Hepatocyte (in vitro differentiated cells): ENCODE measurements at regions not wholly inside any gene's neighbourhood (a gene's known extent, or its start where the extent isn't known, plus 50 kb on each side); places are given as distances from the start of the nearest gene placed in this dataset.

Source experiments
- DNase-seq: peaks from one replicate; pipeline ENCODE4 v3.0.0-alpha.2; 2016; ENCODE audit warnings: low spot score
- H2AFZ ChIP-seq: fragments of 200-600 bp; sonication (generic); 2 replicates; pipeline ENCODE4 v1.6.0; 2016; ENCODE audit warnings: antibody characterized with exemption, mild to moderate bottlenecking
- H3K27ac ChIP-seq: fragments of 200-600 bp; sonication (generic); 2 replicates; pipeline ENCODE4 v1.5.1; 2016; ENCODE audit warnings: mild to moderate bottlenecking
- H3K27me3 ChIP-seq: fragments of 200-600 bp; sonication (generic); 2 replicates; pipeline ENCODE4 v1.6.1; 2016
- H3K36me3 ChIP-seq: fragments of 200-600 bp; sonication (generic); replicated peaks from 2 replicates; pipeline ENCODE4 v1.5.1; 2016; ENCODE audit warnings: low read depth; ENCODE audit not compliant: insufficient read depth
- H3K4me1 ChIP-seq: fragments of 200-600 bp; sonication (generic); 2 replicates; pipeline ENCODE4 v1.5.1; 2016; ENCODE audit warnings: mild to moderate bottlenecking, moderate library complexity; ENCODE audit not compliant: insufficient read depth
- H3K4me2 ChIP-seq: fragments of 200-600 bp; sonication (generic); 2 replicates; pipeline ENCODE4 v1.6.0; 2016
- H3K4me3 ChIP-seq: fragments of 200-600 bp; sonication (generic); 2 replicates; pipeline ENCODE4 v1.5.1; 2016; ENCODE audit warnings: mild to moderate bottlenecking
- H3K79me2 ChIP-seq: fragments of 200-600 bp; sonication (generic); 2 replicates; pipeline ENCODE4 v1.6.0; 2017; ENCODE audit warnings: mild to moderate bottlenecking
- H3K9me2 ChIP-seq: fragments of 200-600 bp; sonication (generic); replicated peaks from 2 replicates; pipeline ENCODE4 v1.6.0; 2017; ENCODE audit warnings: mild to moderate bottlenecking; ENCODE audit not compliant: insufficient read depth
- H3K9me3 ChIP-seq: fragments of 200-600 bp; sonication (generic); 2 replicates; pipeline ENCODE4 v1.5.1; 2016; ENCODE audit warnings: low read depth, mild to moderate bottlenecking
- H4K20me1 ChIP-seq: fragments of 200-600 bp; sonication (generic); 2 replicates; pipeline ENCODE4 v1.6.0; 2016; ENCODE audit warnings: mild to moderate bottlenecking; ENCODE audit not compliant: insufficient read depth, poor library complexity, severe bottlenecking
- CTCF ChIP-seq: fragments of 200-600 bp; sonication (generic); IDR thresholded peaks from 2 replicates; pipeline ENCODE4 v1.5.1; 2016; ENCODE audit warnings: antibody characterized with exemption, mild to moderate bottlenecking; ENCODE audit not compliant: poor library complexity
- EZH2 ChIP-seq: fragments of 200-600 bp; sonication (generic); IDR thresholded peaks from 2 replicates; pipeline ENCODE4 v1.6.1; 2016; ENCODE audit warnings: antibody characterized with exemption, mild to moderate bottlenecking, borderline replicate concordance
- EZH2phosphoT487 ChIP-seq: fragments of 200-600 bp; sonication (generic); IDR thresholded peaks from one replicate; pipeline ENCODE4 v1.6.1; 2018; ENCODE audit warnings: antibody characterized with exemption, mild to moderate bottlenecking, low read depth, moderate library complexity; ENCODE audit not compliant: unreplicated experiment, severe bottlenecking
- WGBS: methylation state at CpG from one replicate; pipeline ENCODE4 v1.1.6; 2016; ENCODE audit warnings: low lambda C conversion rate; ENCODE audit errors: missing lambda C conversion rate; 5-methylcytosine and 5-hydroxymethylcytosine counted together

- DNase-seq = no peak
- Histone ChIP-seq H3K9me2 (no peaks in the 10 kb centered on the region), H4K20me1 (no peaks in the 10 kb centered on the region), H3K4me3 (no peak overlapping the region), H3K36me3 (no peaks in the 10 kb centered on the region), H3K4me1 (no peaks in the 10 kb centered on the region), H3K79me2 (no peaks in the 10 kb centered on the region), H2AFZ (no peak overlapping the region), H3K9me3 (no peaks in the 10 kb centered on the region), H3K27ac (no peak overlapping the region), H3K4me2 (no peak overlapping the region), H3K27me3 (no peaks in the 10 kb centered on the region)
- WGBS = 81% methylated on average over 2 of the region's 2 CpGs
- TF ChIP-seq EZH2phosphoT487 (no peak), CTCF (no peak), EZH2 (no peak)
Measured at GRCh38 chr4:138494116-138494515, 252.0 kb upstream of the SLC7A11 start.

- Histone ChIP-seq H3K4me2 (no peak overlapping the region), H3K4me3 (no peak overlapping the region), H3K27me3 (no peaks in the 10 kb centered on the region), H3K79me2 (no peaks in the 10 kb centered on the region), H3K27ac (no peak overlapping the region), H4K20me1 (no peaks in the 10 kb centered on the region), H3K36me3 (no peaks in the 10 kb centered on the region), H3K9me3 (no peaks in the 10 kb centered on the region), H3K4me1 (no peaks in the 10 kb centered on the region), H3K9me2 (no peaks in the 10 kb centered on the region), H2AFZ (no peak overlapping the region)
- TF ChIP-seq EZH2 = no peak
- no peak for TF ChIP-seq CTCF
- no peak for TF ChIP-seq EZH2phosphoT487
- 76% methylated on average over 1 of the region's 1 CpG for WGBS
- no peak for DNase-seq
Measured at GRCh38 chr4:138492176-138492575, 250.0 kb upstream of the SLC7A11 start.

GRCh38 chr4:138488533-138488932, 246.4 kb upstream of the SLC7A11 start:
- H3K4me3 ChIP-seq = no peak overlapping the region
- no peaks in the 10 kb centered on the region for H3K79me2 ChIP-seq
- no peaks in the 10 kb centered on the region for H3K4me1 ChIP-seq
- H3K27ac ChIP-seq = no peak overlapping the region
- DNase-seq = no peak
- TF ChIP-seq EZH2phosphoT487 = no peak
- TF ChIP-seq EZH2 = no peak
- no peak for TF ChIP-seq CTCF
- H3K4me2 ChIP-seq = no peak overlapping the region
- H3K9me2 ChIP-seq = no peaks in the 10 kb centered on the region
- H3K36me3 ChIP-seq = no peaks in the 10 kb centered on the region
- H2AFZ ChIP-seq = no peak overlapping the region
- no peaks in the 10 kb centered on the region for H3K9me3 ChIP-seq
- 88% methylated on average over 4 of the region's 4 CpGs for WGBS
- no peaks in the 10 kb centered on the region for H4K20me1 ChIP-seq
- no peaks in the 10 kb centered on the region for H3K27me3 ChIP-seq

GRCh38 chr4:138487670-138488069, 245.5 kb upstream of the SLC7A11 start:
- Histone ChIP-seq H3K9me3 (no peaks in the 10 kb centered on the region), H3K9me2 (no peaks in the 10 kb centered on the region), H3K27me3 (no peaks in the 10 kb centered on the region), H3K4me3 (no peak overlapping the region), H3K79me2 (no peaks in the 10 kb centered on the region), H3K36me3 (no peaks in the 10 kb centered on the region), H3K27ac (no peak overlapping the region), H3K4me2 (no peak overlapping the region), H4K20me1 (no peaks in the 10 kb centered on the region), H3K4me1 (no peaks in the 10 kb centered on the region), H2AFZ (no peak overlapping the region)
- no peak for TF ChIP-seq CTCF
- TF ChIP-seq EZH2phosphoT487 = no peak
- TF ChIP-seq EZH2 = no peak
- no peak for DNase-seq
- WGBS = 63% methylated on average over 4 of the region's 4 CpGs
